ENCODE measurements at regions not wholly inside any gene's neighbourhood (a gene's known extent, or its start where the extent isn't known, plus 50 kb on each side); places are given as distances from the start of the nearest gene placed in this dataset.

- TF ChIP-seq CTCF (IDR thresholded peaks at IDR 0.05 in 4 of 5, conservative IDR thresholded peaks at IDR 0.05 in 1 of 5) (no peak), POLR2A (IDR thresholded peaks at IDR 0.05) (no peak)
Observed at GRCh38 chr3:76645724-76646123, 394.2 kb upstream of the ROBO2 start.
